ENCODE measurements at regions not wholly inside any gene's neighbourhood (a gene's known extent, or its start where the extent isn't known, plus 50 kb on each side); places are given as distances from the start of the nearest gene placed in this dataset.

- TF ChIP-seq POLR2AphosphoS5 (IDR thresholded peaks at IDR 0.05): peak; percentile 31 to 66 (median 42)
- no peak for TF ChIP-seq CTCF (IDR thresholded peaks at IDR 0.05)
- no peak for TF ChIP-seq POLR2A (IDR thresholded peaks at IDR 0.05)
Observed at GRCh38 chr1:21341517-21342078, 51.3 kb upstream of the ECE1 start.
